ENCODE measurements at regions not wholly inside any gene's neighbourhood (a gene's known extent, or its start where the extent isn't known, plus 50 kb on each side); places are given as distances from the start of the nearest gene placed in this dataset.

DNA sequence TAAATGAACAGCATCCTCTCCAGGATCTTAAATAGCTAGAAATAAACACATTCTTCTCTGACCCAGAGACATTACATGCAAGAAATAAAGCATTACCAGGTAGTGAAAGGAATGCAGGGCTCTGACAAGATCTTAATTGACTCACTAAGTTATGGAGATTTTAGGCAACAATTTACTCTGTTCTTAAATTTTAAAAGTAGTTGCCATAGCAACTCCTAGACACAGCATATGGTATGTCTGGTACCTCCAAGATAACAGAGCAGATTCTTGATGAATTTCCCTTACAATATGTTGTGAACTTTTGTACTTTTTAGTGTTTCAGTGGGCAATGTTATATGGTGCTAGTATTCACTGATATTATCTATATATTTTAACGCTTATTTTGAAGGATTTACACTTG, 76.7 kb upstream of the G2E3 start:
- TF ChIP-seq CTCF (IDR thresholded peaks at IDR 0.05) = no peak
- TF ChIP-seq POLR2A (IDR thresholded peaks at IDR 0.05) = no peak

All from stomach (tissue), 4 donors.